GM19239 (cell line): ENCODE measurements at regions not wholly inside any gene's neighbourhood (a gene's known extent, or its start where the extent isn't known, plus 50 kb on each side); places are given as distances from the start of the nearest gene placed in this dataset.
"Not testable (repeated sequence)": the region's sequence is repeated elsewhere in the genome, so short reads cannot be mapped to it uniquely, and the experiment has no call there.

Experiments used
- DNase-seq: peaks from one replicate; pipeline ENCODE4 v3.0.0; 2011; ENCODE audit warnings: low spot score; ENCODE audit not compliant: insufficient read length
- FAIRE-seq: peaks from 2 replicates; lab custom pipeline; 2011; peaks lifted over from hg19 to GRCh38; lab: Jason Lieb, UNC

DNA sequence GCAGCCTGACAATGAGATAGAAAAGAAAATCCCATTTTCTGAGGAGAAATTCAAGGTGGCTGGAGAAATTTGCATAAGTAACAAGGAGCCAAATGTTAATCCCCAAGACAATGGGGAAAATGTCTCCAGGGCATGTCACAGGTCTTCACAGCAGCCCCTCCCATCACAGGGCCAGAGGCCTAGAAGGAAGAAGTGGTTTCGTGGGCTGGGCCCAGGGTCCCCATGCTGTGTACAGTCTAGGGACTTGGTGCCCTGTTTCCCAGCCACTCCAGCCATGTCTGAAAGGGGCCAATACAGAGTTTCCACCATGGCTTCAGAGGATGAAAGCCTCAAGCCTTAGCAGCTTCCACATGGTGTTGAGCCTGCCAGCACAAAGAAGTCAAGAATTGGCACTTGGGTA lies 290.5 kb downstream of the SUCLG1 start:
- not testable (repeated sequence) for FAIRE-seq, DNase-seq

DNA sequence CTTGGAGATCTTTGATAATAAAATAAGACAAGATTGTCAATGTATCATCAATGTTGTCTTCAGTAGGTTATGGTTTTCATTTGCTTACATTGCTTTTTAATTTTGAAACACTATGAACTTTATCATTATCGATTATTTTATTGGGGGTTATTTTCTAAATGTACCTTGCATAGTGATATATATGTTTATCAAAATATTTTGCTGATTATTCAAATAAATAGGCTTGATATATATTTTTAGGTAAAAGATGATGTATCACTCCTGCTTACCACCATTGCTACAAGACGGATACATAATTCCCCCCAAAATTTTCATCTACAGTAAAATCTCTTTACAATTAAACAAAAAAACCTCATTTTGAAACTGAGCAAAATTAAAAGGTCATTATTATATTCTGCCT lies 293.8 kb downstream of the SUCLG1 start:
- DNase-seq (no peak), FAIRE-seq (no peak)

DNA sequence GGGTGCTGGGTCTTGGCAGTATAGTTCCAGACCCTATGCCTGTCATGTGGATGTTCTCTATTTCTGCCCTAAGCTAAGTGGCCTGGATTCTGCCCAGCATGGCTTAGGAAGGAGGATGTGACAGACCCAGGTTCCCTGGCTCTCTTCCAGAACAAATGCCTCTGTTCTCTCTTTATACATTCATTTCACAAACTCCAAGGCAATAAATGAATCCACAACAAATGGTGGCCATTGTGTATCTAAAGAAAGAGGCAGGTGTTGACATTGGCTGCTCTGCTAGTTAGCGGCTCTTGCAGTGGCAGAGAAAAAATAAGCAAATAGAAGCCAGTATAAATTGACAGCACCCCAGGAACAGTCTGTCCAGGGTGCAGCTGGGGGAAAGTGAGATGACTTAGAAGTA lies 298.6 kb downstream of the SUCLG1 start:
- no peak for DNase-seq
- no peak for FAIRE-seq

DNA sequence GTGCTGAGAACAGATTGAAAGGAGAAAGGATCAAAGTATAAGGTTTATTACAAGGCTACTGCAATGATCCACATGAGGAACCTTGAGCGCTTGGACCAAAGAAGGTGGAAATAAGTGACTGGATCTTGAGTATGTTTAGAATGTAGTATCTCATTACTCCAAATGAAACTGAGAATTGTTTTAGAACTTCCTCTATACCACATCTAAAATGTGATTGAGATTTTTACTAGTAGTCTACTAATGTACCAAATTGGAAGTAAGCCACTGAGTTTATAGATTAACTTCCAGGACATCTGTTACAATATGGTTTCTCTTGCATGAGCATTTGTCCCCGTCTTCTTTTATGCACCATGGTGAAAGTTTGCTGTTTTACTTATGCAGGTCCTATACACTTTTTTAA lies 300.5 kb downstream of the SUCLG1 start:
- DNase-seq (no peak), FAIRE-seq (no peak)

DNA sequence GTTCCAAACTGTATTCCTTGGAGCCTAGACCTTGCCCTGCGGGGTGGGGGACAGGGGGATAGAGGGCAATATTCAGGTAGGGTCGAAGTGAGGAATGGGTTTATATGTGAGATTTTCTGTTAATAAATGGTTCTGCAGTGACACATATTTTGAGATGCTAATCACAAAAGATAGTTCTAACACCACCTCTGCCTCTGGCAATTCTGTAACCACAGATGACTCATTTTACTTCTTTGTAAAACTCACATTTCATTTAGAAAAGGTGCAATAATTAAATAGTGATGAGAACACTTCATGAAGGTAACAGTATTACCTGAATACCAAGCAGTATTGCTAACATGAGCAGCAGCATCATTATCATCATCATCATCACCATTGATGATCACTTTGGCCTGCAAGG lies 306.6 kb downstream of the SUCLG1 start:
- no peak for FAIRE-seq
- DNase-seq = no peak

DNA sequence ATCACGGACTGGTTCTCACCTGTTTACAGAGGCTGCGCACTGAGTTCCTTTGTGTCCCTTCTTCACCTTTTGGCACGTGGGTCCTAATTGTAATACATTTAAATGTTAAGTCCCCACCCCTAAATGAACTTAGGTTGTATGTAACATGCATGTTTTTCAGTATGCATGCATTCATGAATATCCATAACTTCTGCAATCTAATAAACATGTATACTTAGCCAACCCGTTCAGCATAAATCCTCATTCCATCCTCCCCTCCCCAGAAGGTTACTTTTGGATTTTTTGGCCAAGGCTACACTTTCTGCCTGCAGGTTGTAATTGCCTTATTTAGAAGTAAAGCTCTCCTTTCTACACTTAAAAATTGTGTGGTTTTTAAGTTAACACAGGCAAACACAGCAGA lies 314.7 kb downstream of the SUCLG1 start:
- FAIRE-seq (no peak), DNase-seq (no peak)

DNA sequence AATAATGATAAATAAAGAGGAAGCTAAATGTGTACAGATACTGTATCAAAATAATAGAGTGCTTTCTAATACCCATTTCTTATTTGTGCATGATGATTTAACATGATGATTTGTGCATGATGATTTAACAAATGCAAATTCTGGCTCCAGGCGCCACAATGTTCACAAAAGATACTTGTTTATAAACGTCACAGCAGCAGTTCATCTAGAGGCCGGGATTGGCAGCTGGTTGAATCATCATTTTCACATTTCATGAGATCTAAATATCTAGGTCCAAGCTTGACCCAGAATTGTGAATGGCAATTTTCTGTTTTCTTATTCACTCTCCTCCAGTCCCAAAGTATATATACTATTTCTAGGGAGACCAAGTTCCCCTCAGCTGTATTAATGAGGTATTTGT lies 322.0 kb downstream of the SUCLG1 start:
- DNase-seq = no peak
- FAIRE-seq = no peak

DNA sequence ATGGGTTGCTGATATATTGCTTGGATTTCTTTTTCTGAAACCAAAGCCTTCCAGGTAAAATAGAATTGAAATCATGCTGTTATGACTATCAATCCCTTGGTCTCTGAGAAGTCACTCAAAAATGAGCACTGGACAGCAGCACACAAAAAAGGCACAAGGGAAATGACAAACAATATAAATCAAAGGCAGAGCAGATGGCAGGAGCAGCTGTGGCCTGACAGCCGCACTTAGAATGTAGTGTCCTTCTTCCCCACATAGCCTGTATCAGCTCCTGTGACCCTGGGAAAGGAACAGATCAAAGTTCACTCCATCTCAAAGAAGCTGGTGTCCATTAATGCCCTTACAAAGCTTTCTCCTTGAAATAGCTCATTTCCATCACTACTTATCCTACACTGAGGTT lies 326.7 kb downstream of the SUCLG1 start:
- no peak for DNase-seq
- no peak for FAIRE-seq

DNA sequence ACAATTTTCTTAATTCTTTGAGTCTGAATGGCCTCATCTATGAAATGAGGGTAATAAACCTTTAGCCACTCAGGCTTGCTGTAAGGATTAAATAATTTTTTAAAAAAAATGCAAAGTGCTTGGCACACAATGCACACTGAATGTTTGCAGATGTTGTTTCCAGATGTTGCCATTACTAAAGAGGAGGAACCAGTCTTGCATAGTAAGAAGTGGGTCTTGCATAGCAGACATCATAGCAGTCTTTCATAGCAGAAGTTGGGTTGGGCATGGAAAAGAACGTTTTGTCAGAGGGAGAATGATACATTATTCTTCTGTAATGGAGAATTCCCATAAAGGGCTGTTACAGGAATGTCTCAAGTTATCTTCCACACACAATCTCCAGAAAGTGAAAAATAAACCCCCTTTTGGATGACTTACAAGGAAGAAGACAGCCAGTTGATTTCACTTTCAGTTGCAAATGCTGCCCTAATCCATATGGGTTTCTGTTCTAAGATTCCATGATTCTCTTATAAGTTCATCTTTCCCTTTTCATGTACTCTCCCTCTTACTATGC lies 327.7 kb downstream of the SUCLG1 start:
- FAIRE-seq = no peak
- no peak for DNase-seq

DNA sequence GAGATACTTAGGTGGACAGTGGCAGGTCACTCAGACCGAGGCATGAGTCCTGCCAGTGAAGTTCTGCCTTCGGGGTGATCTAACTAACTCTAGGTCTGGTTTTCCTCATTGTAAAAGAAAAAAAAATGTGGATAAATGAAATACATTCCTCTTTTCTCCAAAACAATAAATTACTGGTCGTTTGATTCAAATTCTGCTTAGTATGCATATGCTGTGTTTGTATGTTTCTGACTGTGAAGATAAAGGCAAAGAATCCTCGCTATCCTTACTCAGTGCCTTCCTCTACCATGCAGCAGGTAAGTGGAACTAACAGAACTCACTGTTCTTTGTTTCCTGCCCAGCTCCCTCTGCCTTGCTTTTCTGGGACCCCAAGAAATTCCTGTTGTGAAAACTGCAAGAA lies 330.1 kb downstream of the SUCLG1 start:
- FAIRE-seq (no peak), DNase-seq (no peak)

DNA sequence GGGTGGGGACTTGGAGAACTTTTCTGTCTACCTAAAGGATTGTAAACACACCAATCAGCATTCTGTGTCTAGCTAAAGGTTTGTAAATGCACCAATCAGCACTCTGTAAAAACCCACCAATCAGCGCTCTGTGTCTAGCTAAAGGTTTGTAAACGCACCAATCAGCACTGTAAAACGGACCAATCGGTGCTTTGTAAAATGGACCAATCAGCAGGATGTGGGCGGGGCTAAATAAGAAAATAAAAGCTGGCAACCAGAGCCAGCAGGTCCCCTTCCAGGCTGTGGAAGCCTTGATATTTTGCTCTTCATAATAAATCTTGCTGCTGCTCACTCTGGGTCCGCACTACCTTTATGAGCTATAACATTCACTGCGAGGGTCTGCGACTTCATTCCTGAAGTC lies 331.3 kb downstream of the SUCLG1 start:
- FAIRE-seq, DNase-seq: not testable (repeated sequence)

DNA sequence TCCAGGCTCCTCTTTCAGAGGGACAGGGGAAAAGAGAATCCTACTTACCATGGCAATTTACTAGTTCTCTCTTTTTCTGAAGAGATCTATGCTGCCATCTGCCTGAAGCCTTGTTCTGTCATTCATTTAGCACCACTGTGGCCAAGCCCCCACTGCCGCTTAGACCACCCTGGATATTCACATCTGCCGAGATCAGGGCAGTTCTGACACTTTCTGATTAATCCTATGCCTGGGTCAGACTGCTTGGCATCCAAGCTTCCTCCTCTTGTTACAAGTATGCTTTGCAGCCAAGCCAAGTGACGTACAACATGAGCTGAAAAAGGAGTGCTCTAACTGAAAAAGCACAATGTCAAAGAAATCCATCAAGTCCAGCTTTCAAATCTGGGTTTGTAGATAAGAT lies 332.6 kb downstream of the SUCLG1 start:
- no peak for FAIRE-seq

DNA sequence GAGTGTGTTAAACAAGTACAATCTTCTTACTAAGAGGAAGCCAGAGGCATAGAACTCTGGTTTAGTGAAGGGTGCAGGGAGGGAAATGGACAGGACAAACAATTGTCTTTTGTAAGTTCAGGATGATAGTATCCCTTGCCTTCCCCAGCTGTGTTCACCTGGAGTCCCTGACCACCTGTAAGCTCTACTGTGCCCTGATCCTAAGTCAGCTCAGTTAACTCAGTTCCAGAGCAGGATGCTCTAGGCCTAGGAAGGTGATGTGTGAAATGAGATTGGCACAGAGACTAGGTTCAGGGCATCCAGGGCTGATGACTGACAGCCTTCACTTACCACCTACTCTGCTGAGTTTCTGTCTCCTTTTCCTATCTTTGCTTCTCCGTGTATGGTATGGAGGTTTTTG lies 333.0 kb downstream of the SUCLG1 start:
- no peak for FAIRE-seq

More for the DNA sequence above, 332.6 kb downstream of the SUCLG1 start:
- DNase-seq = no peak

DNA sequence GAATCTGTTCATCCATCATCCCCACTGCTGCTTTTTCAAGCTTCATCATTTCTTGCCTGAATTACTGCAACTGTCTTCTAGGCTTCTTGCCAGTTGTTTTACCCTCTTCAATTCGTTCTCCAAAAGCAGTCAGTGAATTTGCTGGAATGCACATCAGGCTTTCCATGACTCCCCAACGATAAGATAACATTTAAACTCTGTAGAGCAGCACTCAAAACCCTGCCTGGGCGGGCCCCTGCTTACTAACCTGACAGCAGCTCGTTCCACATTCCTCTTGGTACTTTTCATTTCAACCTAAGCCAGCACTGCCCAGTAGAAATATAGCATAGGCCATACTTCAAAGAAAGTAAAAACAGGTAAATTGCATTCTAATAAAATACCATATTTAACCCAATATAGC lies 342.9 kb downstream of the SUCLG1 start:
- DNase-seq = no peak
- FAIRE-seq = no peak

More for the DNA sequence above, 333.0 kb downstream of the SUCLG1 start:
- no peak for DNase-seq

DNA sequence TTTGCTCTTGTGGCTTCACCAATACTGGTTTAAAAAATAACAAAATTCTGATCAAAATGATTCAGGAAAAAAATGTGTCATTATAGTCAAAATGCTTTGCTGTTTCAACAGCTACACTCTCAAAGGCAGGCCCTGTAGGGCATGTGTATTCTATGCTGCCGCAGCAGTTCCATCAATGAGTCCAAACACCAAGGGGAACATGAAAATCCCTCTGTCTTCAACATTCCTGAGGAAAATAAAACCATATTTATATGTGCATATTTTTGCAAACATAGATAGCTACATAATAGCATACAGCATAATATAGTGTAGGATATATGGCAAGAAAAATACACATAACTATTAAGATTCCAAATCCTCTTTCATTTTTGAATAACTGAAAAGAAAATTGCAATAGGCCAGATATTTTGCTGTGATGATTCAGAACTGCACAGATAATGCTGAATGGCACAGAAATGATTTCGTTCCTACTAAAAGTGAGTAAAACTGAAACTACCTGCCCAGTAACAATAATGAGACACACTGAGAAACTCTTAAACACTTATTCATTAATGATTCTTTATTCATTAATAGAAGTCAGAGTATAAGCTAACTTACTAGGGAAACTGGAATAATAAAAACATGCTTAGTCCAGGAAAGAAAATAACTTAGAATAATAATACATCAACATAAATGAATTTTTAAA lies 343.8 kb downstream of the SUCLG1 start:
- FAIRE-seq (no peak), DNase-seq (peak; percentile 4)

DNA sequence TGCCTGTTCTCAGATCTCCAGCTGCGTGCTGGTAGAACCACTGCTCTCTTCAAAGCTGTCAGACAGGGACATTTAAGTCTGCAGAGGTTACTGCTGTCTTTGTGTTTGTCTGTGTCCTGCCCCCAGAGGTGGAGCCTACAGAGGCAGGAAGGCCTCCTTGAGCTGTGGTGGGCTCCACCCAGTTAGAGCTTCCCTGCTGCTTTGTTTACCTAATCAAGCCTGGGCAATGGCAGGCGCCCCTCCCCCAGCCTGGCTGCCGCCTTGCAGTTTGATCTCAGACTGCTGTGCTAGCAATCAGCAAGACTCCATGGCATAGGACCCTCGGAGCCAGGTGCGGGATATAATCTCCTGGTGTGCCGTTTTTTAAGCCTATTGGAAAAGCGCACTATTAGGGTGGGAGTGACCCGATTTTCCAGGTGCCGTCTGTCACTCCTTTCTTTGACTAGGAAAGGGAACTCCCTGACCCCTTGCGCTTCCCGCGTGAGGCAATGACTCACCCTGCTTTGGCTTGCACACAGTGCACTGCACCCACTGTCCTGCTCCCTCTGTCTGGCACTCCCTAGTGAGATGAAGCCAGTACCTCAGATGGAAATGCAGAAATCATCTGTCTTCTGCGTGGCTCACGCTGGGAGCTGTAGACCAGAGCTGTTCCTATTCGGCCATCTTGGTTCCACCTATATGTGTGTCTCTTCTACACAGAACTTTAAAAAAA lies 355.1 kb downstream of the SUCLG1 start:
- FAIRE-seq, DNase-seq: not testable (repeated sequence)

DNA sequence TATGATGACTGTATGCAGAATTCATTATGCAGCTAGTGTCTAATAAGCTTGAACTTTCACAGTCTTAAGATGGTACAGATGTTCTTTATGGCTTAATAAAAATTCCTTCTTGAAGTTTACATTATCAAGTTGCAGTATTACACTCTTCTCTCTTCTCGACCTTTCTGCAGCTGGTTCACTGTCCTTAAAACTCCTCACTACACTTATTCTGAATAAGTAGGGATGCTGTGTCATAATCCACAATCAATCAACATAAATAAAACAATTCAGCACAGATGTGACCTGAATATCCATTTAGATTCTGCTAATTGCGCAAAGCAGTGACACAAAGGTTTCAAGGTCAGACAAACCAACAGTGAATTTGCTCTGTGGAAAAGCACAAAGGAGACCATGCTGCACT lies 356.8 kb downstream of the SUCLG1 start:
- FAIRE-seq (no peak), DNase-seq (no peak)

DNA sequence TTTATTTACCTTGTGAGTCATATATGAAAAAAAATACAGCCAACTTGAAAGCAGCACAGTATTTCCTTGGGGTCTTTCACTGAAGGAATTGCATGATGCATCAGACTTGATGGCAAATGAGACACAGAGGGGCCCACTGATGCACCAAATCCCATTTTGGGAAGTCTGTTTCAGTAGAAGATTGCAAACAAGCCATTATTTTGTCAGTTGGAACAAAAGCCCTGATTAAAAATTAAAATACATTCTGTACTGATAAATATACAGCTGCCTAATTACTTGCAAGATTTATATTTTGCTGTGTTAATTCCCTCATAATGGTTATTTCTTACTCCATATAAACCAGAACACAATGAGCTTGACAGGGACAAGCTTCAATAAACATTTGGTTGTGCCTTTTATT lies 370.4 kb downstream of the SUCLG1 start:
- FAIRE-seq = no peak
- DNase-seq = no peak

DNA sequence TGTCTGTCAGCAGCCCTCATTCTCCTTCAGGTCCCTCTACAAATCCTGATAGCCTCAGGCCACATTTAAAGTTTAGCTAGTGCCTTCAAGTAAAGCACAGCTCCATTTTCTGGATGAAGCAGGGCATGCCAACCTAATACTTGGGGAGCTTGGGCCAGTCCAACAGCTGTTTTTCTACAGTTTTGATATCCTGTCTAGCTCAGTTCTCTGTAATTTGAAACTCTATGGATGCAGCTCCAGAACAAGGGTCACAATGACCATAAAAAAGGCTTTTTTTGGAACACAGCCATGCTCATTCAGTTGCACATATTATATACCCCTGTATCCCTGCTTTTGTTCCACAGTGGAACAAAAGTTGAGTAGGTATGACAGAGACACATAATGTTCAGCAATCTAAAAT lies 373.5 kb downstream of the SUCLG1 start:
- DNase-seq (no peak), FAIRE-seq (no peak)

DNA sequence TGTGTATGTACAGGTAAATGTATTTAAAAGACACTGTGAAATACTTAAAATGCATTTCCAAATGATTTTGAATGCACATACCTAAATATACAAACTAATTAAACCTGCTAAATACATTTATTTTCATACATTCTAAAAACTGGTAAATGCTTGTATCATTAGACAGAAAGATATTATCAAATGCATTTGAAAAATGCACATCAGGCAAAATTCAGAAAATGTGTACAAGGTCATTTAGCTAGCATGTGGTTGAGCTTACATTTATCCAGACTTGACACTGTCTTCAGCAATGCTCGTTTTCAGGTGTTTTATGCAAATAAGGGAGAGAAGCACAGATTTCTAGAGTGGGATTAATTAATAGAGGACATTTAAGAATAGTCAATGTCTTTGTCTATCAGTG lies 374.2 kb downstream of the SUCLG1 start:
- no peak for FAIRE-seq
- no peak for DNase-seq

DNA sequence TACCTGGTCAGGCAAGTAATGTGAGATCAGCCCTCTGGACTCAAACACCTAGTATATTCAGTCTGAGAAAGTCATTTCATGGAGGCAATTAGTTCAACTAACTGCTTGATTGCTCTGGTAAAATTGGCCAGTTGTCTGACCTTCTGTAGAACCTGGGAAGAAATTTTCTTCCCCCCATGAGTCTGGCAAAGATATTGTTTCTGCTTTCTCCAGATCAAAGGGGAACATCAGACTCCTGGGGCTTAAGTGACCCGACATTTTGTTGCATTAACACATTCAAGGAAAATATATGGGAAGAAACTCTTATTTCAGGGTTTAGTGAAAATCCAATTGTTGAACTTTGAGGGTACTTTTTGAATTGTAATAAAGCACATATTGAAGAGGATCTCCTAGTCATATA lies 375.1 kb downstream of the SUCLG1 start:
- no peak for FAIRE-seq
- DNase-seq = no peak

DNA sequence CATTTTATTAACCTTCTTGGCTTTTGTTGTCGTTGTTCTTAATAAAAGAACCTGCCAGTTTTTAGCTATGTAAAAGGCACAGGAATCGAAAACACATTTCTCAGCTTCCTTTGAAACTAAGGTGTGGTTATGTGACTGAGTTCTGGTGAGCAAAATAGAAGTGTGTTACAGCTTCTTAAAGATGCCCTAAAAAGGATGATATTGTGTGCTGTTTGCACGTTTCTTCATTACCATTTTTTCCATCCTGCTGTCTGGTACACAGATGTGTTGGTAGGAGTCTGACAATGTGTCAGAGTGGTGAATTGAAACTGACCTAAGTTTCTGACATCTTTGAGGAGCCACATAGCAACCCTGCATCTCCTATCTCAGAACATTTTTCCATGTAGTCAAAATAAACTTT lies 380.6 kb downstream of the SUCLG1 start:
- FAIRE-seq (no peak), DNase-seq (no peak)
